HG02852 (cell line): ENCODE measurements at regions not wholly inside any gene's neighbourhood (a gene's known extent, or its start where the extent isn't known, plus 50 kb on each side); places are given as distances from the start of the nearest gene placed in this dataset.
"Not testable (repeated sequence)": the region's sequence is repeated elsewhere in the genome, so short reads cannot be mapped to it uniquely, and the experiment has no call there.

ENCODE experiments used
- ATAC-seq: cut with Tn5 transposase; IDR thresholded peaks from one replicate; pipeline ENCODE4 v1.9.1; 2021; ENCODE audit warnings: mild to moderate bottlenecking, moderate library complexity; ENCODE audit not compliant: unreplicated experiment

DNA sequence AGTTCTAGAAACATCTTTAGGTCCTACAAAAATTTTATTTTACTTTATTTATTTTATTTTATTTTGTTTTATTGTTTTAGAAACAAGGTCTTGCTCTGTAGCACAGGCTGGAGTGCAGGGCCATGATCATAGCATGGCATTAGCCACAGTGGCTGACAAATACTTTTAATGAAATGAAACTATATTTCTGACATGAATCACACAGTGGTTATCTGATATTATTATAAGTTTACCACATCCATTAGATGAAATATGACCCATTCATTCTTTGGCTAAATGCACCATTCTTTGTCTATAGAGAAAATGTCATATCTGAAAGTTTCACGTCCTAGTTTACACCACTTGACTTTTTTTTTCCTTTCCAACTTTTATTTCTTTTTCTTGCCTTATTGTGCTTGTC is 613.4 kb upstream of the ADAMTS5 start:
- ATAC-seq: no peak

DNA sequence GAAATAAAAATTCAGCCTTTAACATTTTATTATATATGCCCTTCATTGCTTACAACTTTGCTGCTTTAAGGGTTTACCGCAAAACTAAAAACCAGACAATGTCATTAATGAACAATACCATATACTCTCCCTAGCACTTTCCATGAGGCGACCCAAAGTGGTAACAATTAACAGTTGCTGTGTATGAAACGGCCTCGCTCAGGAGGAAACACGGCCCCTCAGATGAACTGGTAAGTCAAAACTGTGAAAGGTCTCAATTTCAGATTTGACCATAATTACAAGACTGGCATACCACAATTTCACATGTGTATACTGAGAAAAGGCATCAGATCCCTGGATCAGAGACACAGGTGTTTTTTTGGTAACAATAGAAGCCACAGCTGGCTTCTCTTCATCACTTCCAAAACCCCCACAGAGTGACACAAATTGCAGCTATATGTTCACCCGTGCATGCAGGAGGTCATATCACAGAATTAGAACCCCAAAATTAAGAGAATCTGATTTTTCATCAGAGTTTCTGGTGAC is 611.9 kb upstream of the ADAMTS5 start:
- ATAC-seq: no peak

DNA sequence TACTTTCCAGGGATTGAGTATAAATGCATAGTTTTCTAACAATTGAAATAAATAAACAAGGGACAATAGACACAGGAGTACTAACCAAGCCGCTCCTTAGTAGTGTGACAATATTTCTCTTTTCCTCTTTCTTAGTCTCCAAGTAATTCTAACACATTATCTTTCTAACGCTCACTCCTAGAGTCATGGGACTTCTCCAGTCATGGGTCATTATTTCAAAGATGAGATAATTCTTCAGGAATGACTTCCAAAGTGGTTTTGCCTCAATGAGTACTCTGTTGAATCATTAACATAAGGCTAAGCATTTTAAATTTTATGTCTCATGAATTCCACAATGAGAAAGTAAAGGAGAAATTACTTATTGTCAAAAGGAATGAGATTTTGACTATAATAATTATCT is 605.8 kb upstream of the ADAMTS5 start:
- ATAC-seq: no peak

DNA sequence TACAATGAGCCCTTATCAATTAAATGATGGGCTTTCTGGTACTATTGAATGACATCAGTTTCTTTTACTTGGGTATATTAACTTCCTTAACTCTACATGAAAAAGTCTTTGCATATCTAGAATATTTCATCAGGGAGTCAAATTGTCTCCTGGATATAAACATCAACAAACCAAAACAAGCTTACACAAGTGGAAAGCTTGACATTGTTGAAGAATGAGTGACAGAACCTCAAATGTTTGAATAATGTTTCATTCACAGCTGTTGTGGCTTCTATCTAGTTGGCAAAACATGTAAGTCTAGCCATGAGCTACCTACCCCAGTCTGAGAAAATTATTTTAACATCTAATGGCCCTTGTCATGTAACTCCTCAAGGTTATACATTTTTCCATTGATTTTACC is 604.8 kb upstream of the ADAMTS5 start:
- ATAC-seq: no peak

DNA sequence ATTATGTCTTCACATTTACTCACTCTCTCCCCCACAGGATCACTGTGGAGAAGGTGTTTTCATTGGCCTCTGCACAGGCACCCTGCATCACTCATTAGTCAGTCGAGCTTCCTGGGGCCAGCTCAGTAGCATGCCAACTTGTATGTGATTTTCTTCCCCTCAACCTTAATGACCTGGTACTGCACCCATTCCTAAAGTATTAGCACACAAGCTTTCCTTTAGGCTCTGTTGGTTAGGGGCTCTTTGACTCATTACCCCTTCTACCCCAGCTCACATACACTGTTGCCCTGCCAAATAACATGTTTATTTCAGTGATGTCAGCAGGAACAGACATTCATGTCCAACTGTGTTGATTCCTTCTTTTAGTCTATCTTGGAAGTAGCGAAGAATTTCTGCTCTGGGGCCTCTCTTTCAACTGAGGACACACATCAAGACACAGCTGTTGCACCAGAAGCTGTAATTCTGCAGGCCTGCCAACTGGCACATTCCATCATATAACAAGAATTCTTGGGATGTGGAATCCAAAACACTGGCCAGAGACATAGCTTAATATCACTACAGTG is 603.5 kb upstream of the ADAMTS5 start:
- ATAC-seq: no peak

DNA sequence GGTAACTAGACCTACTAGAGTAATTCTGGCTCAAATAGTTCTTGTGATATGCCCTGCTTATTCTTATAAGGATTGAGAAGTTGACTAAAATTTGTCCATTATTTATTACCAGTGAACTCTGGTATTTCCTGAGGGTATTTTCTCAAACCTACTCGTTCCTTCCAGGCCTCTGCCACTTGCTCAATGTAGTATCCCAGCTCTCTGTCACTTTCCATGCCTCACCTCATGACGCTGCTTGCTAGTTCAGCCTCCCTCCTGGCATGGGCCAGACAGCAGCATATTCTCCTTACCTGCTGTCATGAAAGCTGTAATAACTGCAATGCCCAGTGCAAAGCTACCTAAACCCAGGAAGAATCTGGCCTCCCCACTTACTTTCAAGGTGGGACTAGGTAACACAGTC is 602.9 kb upstream of the ADAMTS5 start:
- no peak for ATAC-seq

DNA sequence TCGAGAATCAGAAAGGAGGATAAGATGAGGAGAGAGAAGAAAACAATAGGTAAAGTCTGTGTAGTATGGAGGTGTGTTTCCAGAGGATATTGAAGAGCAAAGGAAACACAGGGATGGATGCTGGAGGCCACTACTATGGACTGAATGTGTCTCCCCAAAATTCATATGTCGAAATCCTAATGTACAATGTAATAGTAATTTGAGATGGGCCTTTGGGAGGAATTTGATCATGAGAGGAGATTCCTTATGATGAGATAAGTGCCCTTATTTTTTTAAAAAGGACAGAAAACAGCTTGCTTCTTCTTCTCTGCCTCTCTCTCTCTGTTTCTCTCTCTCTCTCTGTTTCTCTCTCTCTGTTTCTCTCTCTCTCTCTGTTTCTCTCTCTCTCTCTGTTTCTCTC is 602.2 kb upstream of the ADAMTS5 start:
- no peak for ATAC-seq

DNA sequence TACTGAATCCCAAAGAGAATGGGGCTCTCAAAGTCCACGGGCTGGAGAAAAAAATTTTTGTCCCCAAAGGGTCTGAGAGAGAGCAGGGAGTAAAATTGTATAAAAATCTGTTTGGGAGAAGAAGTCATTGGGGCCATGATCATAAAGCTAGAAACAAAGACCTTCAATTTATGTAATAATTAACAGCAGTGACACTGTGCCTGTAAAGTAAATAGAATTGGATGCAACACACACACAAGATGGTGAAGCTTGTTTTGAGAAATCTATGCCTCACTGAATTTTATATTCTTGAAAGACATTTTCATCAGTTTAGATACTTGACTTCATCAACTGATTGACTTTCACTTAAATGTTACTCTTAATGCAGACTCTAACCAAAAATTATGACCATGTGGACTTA is 600.5 kb upstream of the ADAMTS5 start:
- no peak for ATAC-seq

DNA sequence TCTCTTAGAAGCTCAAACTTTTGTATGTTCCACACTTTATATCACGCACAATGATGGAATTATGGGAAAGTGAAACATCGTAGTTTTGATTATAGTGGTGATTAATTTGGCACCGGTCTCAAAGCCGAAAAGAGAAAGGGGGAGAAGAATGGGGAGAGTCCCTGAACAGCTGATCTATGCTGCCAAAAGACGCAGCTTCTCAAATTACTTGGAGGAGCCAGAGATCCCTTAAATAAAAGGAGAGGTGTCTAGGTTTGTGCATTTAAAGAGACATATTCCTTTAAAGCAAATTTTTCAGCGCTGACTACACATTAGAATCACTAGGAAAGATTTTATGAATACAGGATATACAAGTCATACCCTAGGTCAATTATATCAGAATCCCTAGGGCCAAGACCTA is 599.6 kb upstream of the ADAMTS5 start:
- ATAC-seq: no peak

DNA sequence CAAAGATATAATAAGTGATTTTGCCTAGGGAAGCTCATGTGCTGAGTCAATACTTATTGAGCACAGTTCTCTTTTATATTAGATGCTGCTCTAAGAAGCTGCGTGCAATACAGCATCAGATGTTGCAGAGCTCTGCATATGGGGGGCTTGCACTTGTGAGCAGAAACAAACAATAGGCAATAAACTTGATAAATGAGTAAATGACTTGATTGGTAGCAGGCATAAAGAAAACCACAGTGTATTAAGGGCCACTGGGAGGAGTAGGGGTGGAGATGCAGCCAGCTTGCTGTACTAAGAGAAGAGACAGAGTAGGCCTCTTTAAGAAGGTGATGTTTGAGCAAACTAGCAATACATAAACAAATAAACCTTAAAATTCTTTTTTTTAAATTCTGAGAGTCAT is 598.5 kb upstream of the ADAMTS5 start:
- ATAC-seq: no peak

DNA sequence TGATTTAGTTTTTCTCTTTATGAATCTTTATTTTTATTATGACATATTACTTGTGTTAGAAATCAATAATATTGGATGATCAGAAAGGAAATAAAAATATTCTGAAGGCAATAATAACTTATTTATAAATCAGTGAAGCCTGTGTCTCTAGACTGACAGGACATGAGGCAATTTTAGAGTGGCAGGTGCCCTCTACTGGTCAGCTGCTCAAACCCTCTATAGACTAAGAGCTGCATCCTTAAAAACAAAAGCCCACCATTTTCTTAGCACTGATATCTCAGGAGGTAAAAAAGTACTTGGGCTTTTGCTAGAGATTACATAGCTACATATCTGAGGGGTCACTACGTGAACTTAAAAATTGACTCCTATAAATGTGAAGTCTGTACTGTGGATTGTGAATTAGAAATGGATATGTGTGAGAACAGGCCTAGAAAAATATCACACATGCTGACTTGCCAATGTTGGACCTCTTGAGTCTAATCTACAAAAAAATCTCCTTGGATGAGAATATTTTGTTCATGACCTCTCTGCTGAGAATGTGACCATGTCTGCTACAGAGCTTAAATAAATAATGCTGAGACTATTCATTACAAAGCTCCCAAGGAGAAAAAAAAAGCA is 597.9 kb upstream of the ADAMTS5 start:
- no peak for ATAC-seq

DNA sequence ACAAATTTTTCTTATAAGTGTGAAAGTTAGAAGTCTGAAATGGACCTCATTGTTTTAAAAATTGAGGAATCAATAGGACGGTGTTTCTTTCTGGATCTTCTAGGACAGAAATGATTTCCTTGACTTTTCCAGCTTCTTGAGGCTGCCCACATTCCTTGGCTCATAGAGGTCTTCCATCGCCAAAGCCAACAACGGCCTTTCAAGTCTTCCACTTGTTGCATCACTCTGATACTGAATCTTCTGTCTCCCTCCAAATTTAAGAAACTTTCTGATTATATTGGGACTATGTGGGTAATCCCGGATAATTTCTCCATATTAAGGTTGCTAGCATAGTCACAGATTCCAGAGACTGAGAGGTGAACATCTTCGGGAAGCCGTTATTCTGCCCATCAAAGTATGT is 595.4 kb upstream of the ADAMTS5 start:
- no peak for ATAC-seq

DNA sequence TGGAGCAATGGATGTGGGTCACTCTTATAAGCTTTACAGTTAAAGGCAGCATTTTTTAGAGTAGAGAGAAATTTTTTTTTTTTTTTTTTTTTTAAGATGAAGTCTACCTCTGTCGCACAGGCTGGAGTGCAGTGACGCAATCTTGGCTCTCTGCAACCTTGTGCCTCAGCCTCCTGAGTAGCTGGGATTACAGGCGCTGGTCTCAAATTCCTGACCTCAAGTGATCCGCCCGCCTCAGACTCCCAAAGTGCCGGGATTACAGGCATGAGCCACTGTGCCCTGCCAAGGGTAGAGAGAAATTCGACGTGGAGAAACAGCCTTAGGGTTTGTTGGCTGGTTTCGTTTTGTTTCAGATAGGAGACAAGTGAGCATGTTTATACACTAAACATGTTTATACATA is 594.2 kb upstream of the ADAMTS5 start:
- no peak for ATAC-seq

DNA sequence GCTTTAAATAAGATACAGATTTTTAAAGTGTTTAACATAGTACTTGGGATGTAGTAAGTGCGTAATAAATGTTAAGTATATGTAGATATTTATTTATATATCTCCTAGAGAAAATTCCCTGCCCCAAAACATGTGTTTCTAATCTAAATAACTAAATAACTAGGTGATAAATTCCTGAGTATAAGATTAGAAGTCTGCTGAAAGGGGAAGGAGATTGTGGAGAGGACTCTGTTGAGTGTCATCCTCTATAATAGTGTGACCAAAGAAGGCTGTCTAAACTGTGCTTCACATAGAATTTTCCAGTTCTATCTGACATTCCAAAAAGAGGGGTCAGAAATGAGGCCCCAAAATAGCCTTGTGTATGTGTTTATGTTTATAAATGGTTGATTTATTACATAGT is 590.5 kb upstream of the ADAMTS5 start:
- no peak for ATAC-seq

DNA sequence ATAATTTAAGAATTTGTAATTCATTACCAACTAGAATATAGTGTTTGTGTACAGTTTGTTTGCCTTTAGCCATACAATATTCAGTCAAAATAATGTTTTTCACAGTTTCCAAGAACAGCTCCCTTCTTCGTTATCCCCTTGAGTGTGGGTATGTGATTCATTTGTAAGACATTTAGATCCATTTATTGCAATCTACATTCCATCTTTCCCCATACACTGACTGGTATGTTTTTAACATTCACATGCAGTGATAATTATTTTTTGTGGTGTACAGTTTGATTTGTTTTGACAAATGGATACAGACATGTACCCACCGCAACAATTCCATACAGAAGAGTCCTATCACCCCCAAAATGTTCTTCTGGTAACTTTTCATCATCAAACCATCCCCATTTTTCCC is 589.1 kb upstream of the ADAMTS5 start:
- no peak for ATAC-seq

DNA sequence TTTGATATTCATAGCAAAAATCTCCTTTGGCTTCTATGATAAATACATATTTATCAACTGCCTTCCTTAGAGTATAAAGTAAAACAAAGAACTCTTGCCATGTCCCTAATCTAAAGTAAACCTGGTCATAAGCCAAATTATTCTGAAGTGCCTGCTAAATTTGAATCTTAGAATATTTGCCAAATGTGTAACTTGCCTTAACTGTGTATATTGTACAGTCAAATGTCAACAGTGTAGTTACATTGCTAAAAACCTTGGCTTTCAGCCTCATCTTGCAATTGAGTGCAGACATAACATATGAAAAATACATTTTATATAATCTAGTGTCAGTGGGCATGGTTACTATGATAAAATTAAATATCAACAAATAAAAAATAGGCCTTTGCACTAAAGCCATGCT is 583.4 kb upstream of the ADAMTS5 start:
- no peak for ATAC-seq

DNA sequence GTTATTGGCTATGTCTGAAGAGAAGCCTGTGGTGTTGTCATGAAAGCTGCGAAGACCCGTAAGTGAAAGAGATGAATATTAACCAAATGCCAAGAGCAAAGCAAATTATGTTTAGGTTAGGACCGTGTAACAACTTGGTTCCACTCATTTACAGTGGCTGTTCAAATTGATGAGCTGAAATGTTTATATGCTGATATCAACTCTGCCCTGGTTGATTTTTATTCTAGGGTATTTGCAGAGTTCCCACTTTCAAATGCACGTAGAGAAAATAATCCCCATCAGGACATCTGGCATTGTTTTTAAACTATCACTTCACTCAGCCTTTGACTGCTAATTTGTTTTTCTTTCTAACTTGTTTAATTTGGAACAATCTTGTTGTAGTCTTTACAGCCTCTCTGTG is 581.6 kb upstream of the ADAMTS5 start:
- ATAC-seq: no peak

DNA sequence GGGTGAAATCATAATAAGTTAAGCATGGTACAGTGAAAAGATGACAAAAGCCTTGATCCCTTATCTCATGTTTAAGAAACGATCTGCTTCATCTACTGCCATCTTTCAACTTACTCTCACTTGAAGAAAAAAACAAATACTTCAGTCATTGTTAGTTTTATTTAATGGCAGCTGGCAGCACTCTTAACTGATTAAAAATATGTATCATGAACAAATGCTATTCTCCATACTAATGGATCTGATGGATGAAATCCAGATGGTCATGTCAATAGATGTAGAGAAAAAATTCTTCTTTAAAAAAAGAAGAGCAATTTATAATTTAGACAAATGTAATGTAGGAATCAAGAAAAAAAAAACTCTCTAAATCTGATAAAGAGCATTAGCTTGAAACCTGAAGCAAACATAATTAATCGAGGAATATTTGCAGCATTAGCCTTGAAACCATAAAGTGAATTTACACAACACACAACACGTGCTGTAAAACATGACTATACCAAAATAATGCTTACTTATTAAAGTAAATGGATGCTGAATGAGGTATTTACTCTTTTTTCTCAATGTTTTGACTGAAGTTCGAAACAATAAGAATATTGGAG is 579.0 kb upstream of the ADAMTS5 start:
- no peak for ATAC-seq

DNA sequence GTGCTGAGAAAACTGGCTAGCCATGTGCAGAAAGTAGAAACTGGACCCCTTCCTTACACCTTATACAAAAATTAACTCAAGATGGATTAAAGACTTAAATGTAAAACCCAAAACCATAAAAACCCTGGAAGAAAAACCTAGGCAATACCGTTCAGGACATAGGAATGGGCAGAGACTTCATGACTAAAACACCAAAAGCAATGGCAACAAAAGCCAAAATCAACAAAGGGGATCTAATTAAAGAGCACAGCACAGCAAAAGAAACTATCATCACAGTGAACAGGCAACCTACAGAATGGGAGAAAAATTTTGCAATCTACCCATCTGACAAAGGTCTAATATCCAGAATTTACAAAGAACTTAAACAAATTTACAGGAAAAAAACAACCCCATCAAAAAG is 575.2 kb upstream of the ADAMTS5 start:
- ATAC-seq: not testable (repeated sequence)

DNA sequence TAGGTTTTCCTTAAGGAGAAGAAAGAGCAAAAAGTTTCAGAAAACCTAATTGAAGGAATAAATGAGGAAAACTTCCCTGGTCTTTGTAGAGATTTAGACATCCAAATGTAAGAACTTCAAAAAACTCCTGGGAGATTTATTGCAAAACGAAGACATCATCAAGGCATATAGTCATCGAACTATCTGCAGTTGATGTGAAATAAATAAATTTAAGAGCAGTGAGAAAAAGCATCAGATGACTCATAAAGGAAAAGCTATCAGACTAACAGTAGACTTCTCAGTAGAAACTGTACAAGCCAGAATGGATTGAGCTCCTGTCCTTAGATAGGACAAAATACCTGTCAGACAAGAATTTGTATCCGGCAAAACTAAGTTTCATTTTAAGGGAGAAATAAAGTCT is 569.4 kb upstream of the ADAMTS5 start:
- no peak for ATAC-seq

DNA sequence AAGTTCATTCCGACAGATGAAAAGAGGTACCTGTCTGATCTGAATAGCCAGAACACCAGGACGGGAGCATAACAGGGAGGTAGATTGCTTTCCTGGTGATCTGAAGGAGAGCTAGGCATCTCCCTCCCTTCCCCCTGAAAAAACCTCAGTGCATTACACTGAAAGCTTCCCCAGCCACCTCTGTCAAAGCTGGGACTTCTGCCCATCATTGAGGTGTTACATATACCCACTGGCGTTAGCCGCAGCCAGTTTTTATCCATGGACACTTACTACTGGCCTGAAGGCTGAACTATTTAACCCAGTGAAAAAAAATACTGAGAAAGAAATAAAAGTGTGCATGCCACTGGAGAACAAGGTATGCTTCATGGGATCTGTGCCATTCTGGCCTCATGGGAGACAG is 568.3 kb upstream of the ADAMTS5 start:
- ATAC-seq: no peak

DNA sequence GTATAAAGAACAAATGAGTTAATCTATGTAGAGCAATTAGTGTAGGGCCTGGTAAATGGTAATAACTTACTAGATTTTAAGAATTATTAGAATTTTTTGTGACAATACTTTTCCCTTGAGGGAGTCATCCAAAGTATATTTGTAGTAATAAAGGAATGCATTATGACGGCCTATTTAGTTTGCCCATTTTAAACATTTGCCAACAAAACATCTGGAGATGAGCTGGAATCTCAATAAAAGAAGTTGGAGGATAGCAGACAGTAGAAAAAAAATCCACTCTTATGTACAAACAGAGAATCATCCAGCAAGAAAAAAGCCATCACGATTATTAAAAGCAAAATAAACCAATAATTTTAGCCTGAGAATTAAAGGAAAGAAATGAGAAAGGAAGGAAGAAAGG is 567.3 kb upstream of the ADAMTS5 start:
- no peak for ATAC-seq

DNA sequence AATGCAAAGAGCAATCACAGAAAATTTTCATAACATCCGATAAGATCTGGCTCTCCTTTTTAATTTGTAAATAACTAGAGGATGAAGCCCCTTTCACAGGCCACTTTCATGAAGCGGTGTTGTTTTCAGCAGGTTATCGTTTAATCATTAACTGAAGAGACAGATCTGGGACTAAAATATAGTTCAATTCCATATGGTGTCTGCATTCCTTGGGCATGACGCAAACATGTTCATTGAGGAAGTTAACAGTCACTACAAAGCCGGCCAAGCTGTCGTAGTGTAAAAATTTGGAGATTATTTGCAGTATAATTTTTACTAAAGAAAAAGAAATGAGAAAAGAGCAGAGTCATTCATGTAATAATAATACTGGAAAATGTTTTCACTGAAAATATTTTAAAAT is 565.2 kb upstream of the ADAMTS5 start:
- ATAC-seq: no peak
